ENCODE measurements at regions not wholly inside any gene's neighbourhood (a gene's known extent, or its start where the extent isn't known, plus 50 kb on each side); places are given as distances from the start of the nearest gene placed in this dataset.
"Not testable (repeated sequence)": the region's sequence is repeated elsewhere in the genome, so short reads cannot be mapped to it uniquely, and the experiment has no call there.

DNA sequence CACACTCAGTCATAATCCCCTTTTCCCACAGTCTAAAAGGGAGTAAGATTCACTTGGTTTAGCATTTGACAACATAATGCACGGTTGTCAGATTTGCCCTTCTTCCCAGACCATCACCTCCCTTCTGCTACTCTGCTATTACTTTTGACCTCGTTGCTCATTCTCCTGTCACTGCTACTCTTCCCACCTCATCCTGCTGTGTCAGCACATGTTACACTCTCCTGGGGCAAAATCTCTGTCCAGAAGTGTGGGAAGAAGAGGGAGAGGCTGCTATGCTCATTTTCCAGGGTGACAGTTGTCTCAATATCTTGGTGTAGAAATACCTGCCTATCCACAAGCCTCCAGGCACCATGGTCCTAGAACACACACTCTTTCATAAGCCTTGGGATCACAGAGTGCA is 449.9 kb upstream of the PIK3R1 start (continued):
- TF ChIP-seq CEBPB (IDR thresholded peaks at IDR 0.05; ENCODE audit: low read depth) (no peak), ELF1 (IDR thresholded peaks at IDR 0.05; ENCODE audit: borderline replicate concordance, low read depth) (no peak), SIN3A (IDR thresholded peaks at IDR 0.05; ENCODE audit: low read depth) (no peak), TCF7L2 (IDR thresholded peaks at IDR 0.05; ENCODE audit: borderline replicate concordance, extremely low read depth, insufficient read depth, insufficient read length) (no peak)
- TF ChIP-seq, protein P1, sequence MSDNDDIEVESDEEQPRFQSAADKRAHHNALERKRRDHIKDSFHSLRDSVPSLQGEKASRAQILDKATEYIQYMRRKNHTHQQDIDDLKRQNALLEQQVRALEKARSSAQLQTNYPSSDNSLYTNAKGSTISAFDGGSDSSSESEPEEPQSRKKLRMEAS (IDR thresholded peaks at IDR 0.05), result no peak
- TF ChIP-seq, protein P2, sequence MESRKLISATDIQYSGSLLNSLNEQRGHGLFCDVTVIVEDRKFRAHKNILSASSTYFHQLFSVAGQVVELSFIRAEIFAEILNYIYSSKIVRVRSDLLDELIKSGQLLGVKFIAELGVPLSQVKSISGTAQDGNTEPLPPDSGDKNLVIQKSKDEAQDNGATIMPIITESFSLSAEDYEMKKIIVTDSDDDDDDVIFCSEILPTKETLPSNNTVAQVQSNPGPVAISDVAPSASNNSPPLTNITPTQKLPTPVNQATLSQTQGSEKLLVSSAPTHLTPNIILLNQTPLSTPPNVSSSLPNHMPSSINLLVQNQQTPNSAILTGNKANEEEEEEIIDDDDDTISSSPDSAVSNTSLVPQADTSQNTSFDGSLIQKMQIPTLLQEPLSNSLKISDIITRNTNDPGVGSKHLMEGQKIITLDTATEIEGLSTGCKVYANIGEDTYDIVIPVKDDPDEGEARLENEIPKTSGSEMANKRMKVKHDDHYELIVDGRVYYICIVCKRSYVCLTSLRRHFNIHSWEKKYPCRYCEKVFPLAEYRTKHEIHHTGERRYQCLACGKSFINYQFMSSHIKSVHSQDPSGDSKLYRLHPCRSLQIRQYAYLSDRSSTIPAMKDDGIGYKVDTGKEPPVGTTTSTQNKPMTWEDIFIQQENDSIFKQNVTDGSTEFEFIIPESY (IDR thresholded peaks at IDR 0.05; ENCODE audit: extremely low read depth, insufficient replicate concordance, low read length), result no peak

DNA sequence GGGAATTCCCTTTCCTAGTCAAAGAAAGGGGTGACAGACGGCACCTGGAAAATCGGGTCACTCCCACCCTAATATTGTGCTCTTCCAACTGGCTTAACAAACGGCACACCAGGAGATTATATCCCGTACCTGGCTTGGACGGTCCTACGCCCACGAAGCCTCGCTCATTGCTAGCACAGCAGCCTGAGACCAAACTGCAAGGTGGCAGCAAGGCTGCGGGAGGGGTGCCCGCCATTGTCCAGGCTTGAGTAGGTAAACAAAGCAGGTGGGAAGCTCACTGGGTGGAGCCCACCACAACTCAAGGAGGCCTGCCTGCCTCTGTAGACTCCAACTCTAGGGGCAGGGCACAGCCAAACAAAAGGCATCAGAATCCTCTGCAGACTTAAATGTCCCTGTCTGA is 457.8 kb upstream of the PIK3R1 start:
- ATAC-seq; H3K27ac ChIP-seq (ENCODE audit: low read depth, low read length); POLR2A ChIA-PET; H3K36me3 ChIP-seq (ENCODE audit: control insufficient read depth in 1 of 2, insufficient read depth in 2 of 2, low read length in 2 of 2); H2AFZ ChIP-seq (ENCODE audit: low read depth, low read length, poor library complexity, severe bottlenecking); H4K20me1 ChIP-seq (ENCODE audit: insufficient read depth); H3K9ac ChIP-seq (ENCODE audit: low read length); H3K4me2 ChIP-seq (ENCODE audit: low read length); CTCF ChIA-PET; H3K79me2 ChIP-seq (ENCODE audit: insufficient read depth, low read length); DNase-seq (ENCODE audit: low read depth, low spot score); H3K4me1 ChIP-seq (ENCODE audit: control insufficient read depth in 1 of 2, insufficient read depth in 2 of 2, low read length in 2 of 2); H3K9me2 ChIP-seq (ENCODE audit: insufficient read depth); intact Hi-C loops (cut with micrococcal nuclease); H3K9me3 ChIP-seq (ENCODE audit: control insufficient read depth in 1 of 2, insufficient read depth in 1 of 2, low read depth in 1 of 2, low read length in 2 of 2); RAD21 ChIA-PET (ENCODE audit: low non-redundant PET in 1 of 2, low total read pairs in 2 of 2, uncharacterized antibody in 2 of 2, unreplicated experiment in 2 of 2); H3K27me3 ChIP-seq (ENCODE audit: insufficient read depth, low read length); BruUV-seq (replicated peaks); H3K4me3 ChIP-seq (replicated peaks in 1 of 2; ENCODE audit: low read depth in 1 of 2, low read length in 2 of 2): not testable (repeated sequence)

DNA sequence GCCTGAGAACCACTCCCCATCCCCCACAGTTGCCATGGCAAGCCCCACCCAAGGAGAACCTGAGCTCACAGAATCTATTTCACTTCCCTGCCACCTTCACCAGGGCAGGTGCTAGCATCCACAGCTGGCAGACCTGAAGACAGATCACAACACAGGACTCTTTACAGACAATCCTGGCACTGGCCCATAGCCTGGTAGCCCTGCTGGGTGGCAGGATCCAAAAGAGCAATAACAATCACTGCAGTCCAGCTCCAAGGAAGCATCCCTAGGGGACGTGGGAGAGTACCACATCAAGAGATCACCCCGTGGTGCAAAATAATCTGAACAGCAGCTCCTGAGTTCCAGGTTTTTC is 463.2 kb upstream of the PIK3R1 start:
- no TSS peak for BruUV-seq (replicated peaks)
- H3K27ac ChIP-seq (ENCODE audit: low read depth, low read length), result no peak overlapping the region
- H3K79me2 ChIP-seq (ENCODE audit: insufficient read depth, low read length), result no peaks in the 10 kb centered on the region
- H3K4me2 ChIP-seq (ENCODE audit: low read length), result no peak overlapping the region
- no peaks in the 10 kb centered on the region for H3K36me3 ChIP-seq (ENCODE audit: control insufficient read depth in 1 of 2, insufficient read depth in 2 of 2, low read length in 2 of 2)
- H3K9me2 ChIP-seq (ENCODE audit: insufficient read depth), result no peaks in the 10 kb centered on the region
- RAD21 ChIA-PET (ENCODE audit: low non-redundant PET in 1 of 2, low total read pairs in 2 of 2, uncharacterized antibody in 2 of 2, unreplicated experiment in 2 of 2), result no interaction called here
- H3K9ac ChIP-seq (ENCODE audit: low read length), result no peak overlapping the region
- DNase-seq (ENCODE audit: low read depth, low spot score), result no peak
- no peak overlapping the region for H3K4me3 ChIP-seq (replicated peaks in 1 of 2; ENCODE audit: low read depth in 1 of 2, low read length in 2 of 2)
- H3K27me3 ChIP-seq (ENCODE audit: insufficient read depth, low read length), result no peaks in the 10 kb centered on the region
- 0 out of 4 replicates have a peak, but pooled peaks cover 0 to 2% of the 10 kb centered on the region in 2 experiments for H3K4me1 ChIP-seq (ENCODE audit: control insufficient read depth in 1 of 2, insufficient read depth in 2 of 2, low read length in 2 of 2)
- H4K20me1 ChIP-seq (ENCODE audit: insufficient read depth), result no peaks in the 10 kb centered on the region
- CTCF ChIA-PET, result no interaction called here
- POLR2A ChIA-PET, result no interaction called here
- intact Hi-C loops (cut with micrococcal nuclease), result no loop called here
- no peak for ATAC-seq
- no peak overlapping the region for H2AFZ ChIP-seq (ENCODE audit: low read depth, low read length, poor library complexity, severe bottlenecking)
- H3K9me3 ChIP-seq (ENCODE audit: control insufficient read depth in 1 of 2, insufficient read depth in 1 of 2, low read depth in 1 of 2, low read length in 2 of 2), result no peaks in the 10 kb centered on the region
- TF ChIP-seq, protein P1 (IDR thresholded peaks at IDR 0.05), result no peak
- TF ChIP-seq, protein P2 (IDR thresholded peaks at IDR 0.05; ENCODE audit: extremely low read depth, insufficient replicate concordance, low read length), result no peak
- TF ChIP-seq, protein P3, sequence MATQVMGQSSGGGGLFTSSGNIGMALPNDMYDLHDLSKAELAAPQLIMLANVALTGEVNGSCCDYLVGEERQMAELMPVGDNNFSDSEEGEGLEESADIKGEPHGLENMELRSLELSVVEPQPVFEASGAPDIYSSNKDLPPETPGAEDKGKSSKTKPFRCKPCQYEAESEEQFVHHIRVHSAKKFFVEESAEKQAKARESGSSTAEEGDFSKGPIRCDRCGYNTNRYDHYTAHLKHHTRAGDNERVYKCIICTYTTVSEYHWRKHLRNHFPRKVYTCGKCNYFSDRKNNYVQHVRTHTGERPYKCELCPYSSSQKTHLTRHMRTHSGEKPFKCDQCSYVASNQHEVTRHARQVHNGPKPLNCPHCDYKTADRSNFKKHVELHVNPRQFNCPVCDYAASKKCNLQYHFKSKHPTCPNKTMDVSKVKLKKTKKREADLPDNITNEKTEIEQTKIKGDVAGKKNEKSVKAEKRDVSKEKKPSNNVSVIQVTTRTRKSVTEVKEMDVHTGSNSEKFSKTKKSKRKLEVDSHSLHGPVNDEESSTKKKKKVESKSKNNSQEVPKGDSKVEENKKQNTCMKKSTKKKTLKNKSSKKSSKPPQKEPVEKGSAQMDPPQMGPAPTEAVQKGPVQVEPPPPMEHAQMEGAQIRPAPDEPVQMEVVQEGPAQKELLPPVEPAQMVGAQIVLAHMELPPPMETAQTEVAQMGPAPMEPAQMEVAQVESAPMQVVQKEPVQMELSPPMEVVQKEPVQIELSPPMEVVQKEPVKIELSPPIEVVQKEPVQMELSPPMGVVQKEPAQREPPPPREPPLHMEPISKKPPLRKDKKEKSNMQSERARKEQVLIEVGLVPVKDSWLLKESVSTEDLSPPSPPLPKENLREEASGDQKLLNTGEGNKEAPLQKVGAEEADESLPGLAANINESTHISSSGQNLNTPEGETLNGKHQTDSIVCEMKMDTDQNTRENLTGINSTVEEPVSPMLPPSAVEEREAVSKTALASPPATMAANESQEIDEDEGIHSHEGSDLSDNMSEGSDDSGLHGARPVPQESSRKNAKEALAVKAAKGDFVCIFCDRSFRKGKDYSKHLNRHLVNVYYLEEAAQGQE (IDR thresholded peaks at IDR 0.05; ENCODE audit: low read depth), result no peak
- TF ChIP-seq ZFX (IDR thresholded peaks at IDR 0.05) (no peak), EZH2phosphoT487 (IDR thresholded peaks at IDR 0.05; ENCODE audit: borderline replicate concordance) (no peak), SIN3A (IDR thresholded peaks at IDR 0.05; ENCODE audit: low read depth) (no peak)
